DND-41 (cell line): ENCODE measurements at regions not wholly inside any gene's neighbourhood (a gene's known extent, or its start where the extent isn't known, plus 50 kb on each side); places are given as distances from the start of the nearest gene placed in this dataset.

Source experiments
- ATAC-seq: fragments of 200-7000 bp; cut with Tn5 transposase; 3 replicates; pipeline ENCODE4 v1.9.1; 2021; ENCODE audit warnings: low read depth; ENCODE audit not compliant: insufficient read depth
- DNase-seq: peaks from one replicate; pipeline ENCODE4 v3.0.0-alpha.2; 2020
- H2AFZ ChIP-seq: 2 replicates; pipeline ENCODE4 v1.6.0; 2012; ENCODE audit warnings: low read depth, low read length
- H3K27ac ChIP-seq: 2 replicates; pipeline ENCODE4 v1.5.1; 2012; ENCODE audit warnings: low read length, inconsistent platforms
- H3K27me3 ChIP-seq: fragments of 200-600 bp; sonication (generic); 2 replicates; pipeline ENCODE4 v1.6.0; 2012; ENCODE audit warnings: low read length, mild to moderate bottlenecking, inconsistent platforms; ENCODE audit not compliant: insufficient read depth, poor library complexity
- H3K36me3 ChIP-seq: 2 replicates; pipeline ENCODE4 v1.5.1; 2012; ENCODE audit warnings: low read length, inconsistent platforms; ENCODE audit not compliant: insufficient read depth
- H3K4me1 ChIP-seq: 2 replicates; pipeline ENCODE4 v1.5.1; 2012; ENCODE audit warnings: mild to moderate bottlenecking, low read length; ENCODE audit not compliant: insufficient read depth
- H3K4me2 ChIP-seq: 2 replicates; pipeline ENCODE4 v1.6.0; 2012; ENCODE audit warnings: mild to moderate bottlenecking, moderate library complexity, low read length, inconsistent platforms; ENCODE audit not compliant: insufficient read depth
- H3K4me3 ChIP-seq, 2 experiments: fragments of 200-600 bp in 1 of 2; shearing (Covaris generic) in 1 of 2; 2 replicates each; pipeline ENCODE4 v1.5.1; 2012 to 2016; ENCODE audit warnings: inconsistent platforms in 2 of 2, low read length in 2 of 2, mild to moderate bottlenecking in 2 of 2, low read depth in 1 of 2, moderate library complexity in 1 of 2
- H3K79me2 ChIP-seq: 2 replicates; pipeline ENCODE4 v1.6.0; 2012; ENCODE audit warnings: low read length, inconsistent platforms; ENCODE audit not compliant: insufficient read depth
- H3K9ac ChIP-seq: 2 replicates; pipeline ENCODE4 v1.6.0; 2012; ENCODE audit warnings: low read depth, mild to moderate bottlenecking, inconsistent platforms, low read length, moderate library complexity
- H3K9me3 ChIP-seq: 2 replicates; pipeline ENCODE4 v1.5.1; 2012; ENCODE audit warnings: low read length, moderate library complexity, mild to moderate bottlenecking, inconsistent platforms; ENCODE audit not compliant: insufficient read depth, severe bottlenecking
- H4K20me1 ChIP-seq: 2 replicates; pipeline ENCODE4 v1.6.0; 2012; ENCODE audit warnings: low read length; ENCODE audit not compliant: insufficient read depth
- CTCF ChIP-seq: IDR thresholded peaks from 2 replicates; pipeline ENCODE4 v1.5.1; 2012; ENCODE audit warnings: borderline replicate concordance, low read length, moderate library complexity, mild to moderate bottlenecking; ENCODE audit not compliant: poor library complexity, severe bottlenecking; ENCODE audit errors: extremely low read depth
- EZH2 ChIP-seq: IDR thresholded peaks from 3 replicates; pipeline ENCODE4 v1.6.1; 2012; ENCODE audit warnings: borderline replicate concordance, low read depth, mild to moderate bottlenecking, moderate library complexity, low read length, inconsistent platforms; ENCODE audit not compliant: severe bottlenecking

GRCh38 chr2:190807886-190808285 lies 72.7 kb upstream of the GLS start:
- ATAC-seq (no peak), DNase-seq (no peak)
- no peak overlapping the region for H3K4me3 ChIP-seq
- H2AFZ ChIP-seq = no peak overlapping the region
- no peaks in the 10 kb centered on the region for H4K20me1 ChIP-seq
- H3K4me2 ChIP-seq = no peak overlapping the region
- H3K36me3 ChIP-seq = no peaks in the 10 kb centered on the region
- H3K4me1 ChIP-seq = no peaks in the 10 kb centered on the region
- H3K27ac ChIP-seq = no peak overlapping the region
- H3K9ac ChIP-seq = no peak overlapping the region
- TF ChIP-seq EZH2 (no peak), CTCF (no peak)
- H3K9me3 ChIP-seq = no peaks in the 10 kb centered on the region
- H3K79me2 ChIP-seq = no peaks in the 10 kb centered on the region
- H3K27me3 ChIP-seq = no peaks in the 10 kb centered on the region

DNA sequence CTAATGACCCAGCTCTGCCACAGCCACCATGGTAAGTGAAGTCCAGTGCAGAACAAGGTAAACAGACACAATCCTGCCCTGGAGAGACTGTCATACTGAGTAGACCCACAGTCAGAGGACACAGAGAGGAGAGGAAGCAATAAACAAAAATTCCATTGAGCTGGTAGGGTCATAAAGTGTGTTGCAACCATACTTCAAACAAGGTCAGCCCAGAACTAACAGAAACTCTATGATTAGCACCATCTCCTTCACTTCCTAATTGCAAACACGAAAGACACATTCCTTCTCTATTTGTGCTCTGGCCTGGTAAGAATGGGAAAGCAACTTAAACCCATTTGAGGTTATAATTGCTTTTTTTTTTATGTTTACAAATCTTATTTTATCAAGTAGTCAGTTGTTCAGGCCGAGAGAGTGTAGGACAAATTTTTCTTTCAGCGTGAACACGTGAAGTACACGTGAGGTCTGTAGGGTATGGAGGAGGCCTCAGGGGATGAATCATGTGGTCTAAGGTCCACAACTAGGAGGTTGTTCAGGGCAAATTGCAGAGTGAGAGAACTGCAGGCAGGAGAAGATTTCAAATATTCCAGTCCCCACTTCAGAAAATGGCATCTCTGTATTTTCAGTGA lies 71.4 kb upstream of the GLS start:
- Histone ChIP-seq H3K27ac (no peak overlapping the region), H2AFZ (no peak overlapping the region), H3K4me2 (no peak overlapping the region), H3K4me1 (no peaks in the 10 kb centered on the region), H3K9ac (no peak overlapping the region), H3K79me2 (no peaks in the 10 kb centered on the region), H3K9me3 (no peaks in the 10 kb centered on the region), H3K27me3 (no peaks in the 10 kb centered on the region), H4K20me1 (no peaks in the 10 kb centered on the region), H3K4me3 (no peak overlapping the region), H3K36me3 (no peaks in the 10 kb centered on the region)
- no peak for ATAC-seq
- no peak for TF ChIP-seq CTCF
- no peak for TF ChIP-seq EZH2
- DNase-seq = no peak

- Histone ChIP-seq H3K4me2 (no peak overlapping the region), H2AFZ (no peak overlapping the region), H3K27ac (no peak overlapping the region), H3K9ac (no peak overlapping the region), H3K27me3 (no peaks in the 10 kb centered on the region), H4K20me1 (no peaks in the 10 kb centered on the region), H3K36me3 (no peaks in the 10 kb centered on the region), H3K4me3 (no peak overlapping the region), H3K9me3 (no peaks in the 10 kb centered on the region), H3K79me2 (no peaks in the 10 kb centered on the region), H3K4me1 (no peaks in the 10 kb centered on the region)
- no peak for DNase-seq
- no peak for ATAC-seq
- no peak for TF ChIP-seq EZH2
These were observed 70.6 kb upstream of the GLS start for GRCh38 chr2:190809876-190810525.

DNA sequence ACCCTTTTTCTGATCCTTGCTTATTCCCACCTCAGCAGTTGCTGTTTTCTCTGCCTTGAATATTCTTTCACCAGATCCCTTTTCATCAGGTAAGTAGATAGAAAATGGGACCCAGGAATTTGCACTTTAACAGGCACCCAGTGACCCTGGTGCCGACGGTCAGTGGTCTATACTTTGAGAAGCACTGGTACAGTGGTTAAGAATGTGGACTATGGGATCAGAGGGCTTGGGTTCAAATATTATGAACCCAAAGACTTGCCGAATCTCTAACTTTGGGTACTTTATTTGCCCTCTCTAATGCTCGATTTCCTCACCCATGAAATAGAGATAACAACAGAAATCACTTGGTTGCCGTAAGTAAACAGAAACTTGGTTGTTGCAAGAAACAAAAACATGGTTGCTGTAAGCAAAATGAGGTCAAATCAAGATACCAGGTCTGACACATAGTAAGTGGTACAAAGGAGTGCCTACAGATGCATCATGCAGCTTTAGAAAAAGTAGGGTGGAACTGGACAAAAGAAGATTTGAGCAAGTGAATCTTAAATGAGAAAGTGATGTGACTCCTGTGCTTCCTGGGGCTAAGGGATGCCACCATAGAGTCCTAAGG lies 69.5 kb upstream of the GLS start:
- Histone ChIP-seq H3K4me3 (no peak overlapping the region), H3K27me3 (no peaks in the 10 kb centered on the region), H2AFZ (no peak overlapping the region), H3K9ac (no peak overlapping the region), H3K79me2 (no peaks in the 10 kb centered on the region), H3K36me3 (no peaks in the 10 kb centered on the region), H3K9me3 (no peaks in the 10 kb centered on the region), H3K27ac (no peak overlapping the region), H4K20me1 (no peaks in the 10 kb centered on the region), H3K4me2 (no peak overlapping the region), H3K4me1 (no peaks in the 10 kb centered on the region)
- no peak for ATAC-seq
- DNase-seq = no peak
- TF ChIP-seq CTCF (no peak), EZH2 (no peak)
